ENCODE measurements at regions not wholly inside any gene's neighbourhood (a gene's known extent, or its start where the extent isn't known, plus 50 kb on each side); places are given as distances from the start of the nearest gene placed in this dataset.

DNA sequence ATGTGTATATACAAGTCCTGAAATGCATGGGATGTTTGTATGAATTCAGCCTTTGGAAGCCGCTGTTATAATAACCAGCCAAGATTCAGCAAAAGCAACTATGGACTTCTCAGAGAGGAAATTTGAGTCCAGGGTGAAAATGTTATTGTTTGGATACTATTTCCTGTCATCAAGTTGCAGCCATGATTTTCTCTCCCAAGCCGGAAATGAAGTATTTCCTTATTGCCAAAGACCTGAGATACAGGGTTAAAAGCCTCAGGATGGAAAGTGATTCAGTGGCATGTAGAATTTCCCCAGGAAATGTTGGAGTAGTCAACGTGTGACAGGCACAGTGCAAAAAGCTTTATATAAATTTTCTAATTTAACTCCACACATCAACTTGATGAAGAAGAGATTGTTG lies 133.9 kb downstream of the IRS2 start (continued):
- TF ChIP-seq, protein P1, sequence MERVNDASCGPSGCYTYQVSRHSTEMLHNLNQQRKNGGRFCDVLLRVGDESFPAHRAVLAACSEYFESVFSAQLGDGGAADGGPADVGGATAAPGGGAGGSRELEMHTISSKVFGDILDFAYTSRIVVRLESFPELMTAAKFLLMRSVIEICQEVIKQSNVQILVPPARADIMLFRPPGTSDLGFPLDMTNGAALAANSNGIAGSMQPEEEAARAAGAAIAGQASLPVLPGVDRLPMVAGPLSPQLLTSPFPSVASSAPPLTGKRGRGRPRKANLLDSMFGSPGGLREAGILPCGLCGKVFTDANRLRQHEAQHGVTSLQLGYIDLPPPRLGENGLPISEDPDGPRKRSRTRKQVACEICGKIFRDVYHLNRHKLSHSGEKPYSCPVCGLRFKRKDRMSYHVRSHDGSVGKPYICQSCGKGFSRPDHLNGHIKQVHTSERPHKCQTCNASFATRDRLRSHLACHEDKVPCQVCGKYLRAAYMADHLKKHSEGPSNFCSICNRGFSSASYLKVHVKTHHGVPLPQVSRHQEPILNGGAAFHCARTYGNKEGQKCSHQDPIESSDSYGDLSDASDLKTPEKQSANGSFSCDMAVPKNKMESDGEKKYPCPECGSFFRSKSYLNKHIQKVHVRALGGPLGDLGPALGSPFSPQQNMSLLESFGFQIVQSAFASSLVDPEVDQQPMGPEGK (tag by site-specific recombination; IDR thresholded peaks at IDR 0.05), result no peak
- TF ChIP-seq ZNF518A (tag by site-specific recombination; conservative IDR thresholded peaks at IDR 0.05; ENCODE audit: low read depth) (no peak), GLI2 (tag by site-specific recombination; IDR thresholded peaks at IDR 0.05; ENCODE audit: borderline replicate concordance, low read depth) (no peak), ZBTB44 (tag by site-specific recombination; IDR thresholded peaks at IDR 0.05) (no peak), ZNF621 (tag by site-specific recombination; IDR thresholded peaks at IDR 0.05) (no peak)
- TF ChIP-seq, protein P2, sequence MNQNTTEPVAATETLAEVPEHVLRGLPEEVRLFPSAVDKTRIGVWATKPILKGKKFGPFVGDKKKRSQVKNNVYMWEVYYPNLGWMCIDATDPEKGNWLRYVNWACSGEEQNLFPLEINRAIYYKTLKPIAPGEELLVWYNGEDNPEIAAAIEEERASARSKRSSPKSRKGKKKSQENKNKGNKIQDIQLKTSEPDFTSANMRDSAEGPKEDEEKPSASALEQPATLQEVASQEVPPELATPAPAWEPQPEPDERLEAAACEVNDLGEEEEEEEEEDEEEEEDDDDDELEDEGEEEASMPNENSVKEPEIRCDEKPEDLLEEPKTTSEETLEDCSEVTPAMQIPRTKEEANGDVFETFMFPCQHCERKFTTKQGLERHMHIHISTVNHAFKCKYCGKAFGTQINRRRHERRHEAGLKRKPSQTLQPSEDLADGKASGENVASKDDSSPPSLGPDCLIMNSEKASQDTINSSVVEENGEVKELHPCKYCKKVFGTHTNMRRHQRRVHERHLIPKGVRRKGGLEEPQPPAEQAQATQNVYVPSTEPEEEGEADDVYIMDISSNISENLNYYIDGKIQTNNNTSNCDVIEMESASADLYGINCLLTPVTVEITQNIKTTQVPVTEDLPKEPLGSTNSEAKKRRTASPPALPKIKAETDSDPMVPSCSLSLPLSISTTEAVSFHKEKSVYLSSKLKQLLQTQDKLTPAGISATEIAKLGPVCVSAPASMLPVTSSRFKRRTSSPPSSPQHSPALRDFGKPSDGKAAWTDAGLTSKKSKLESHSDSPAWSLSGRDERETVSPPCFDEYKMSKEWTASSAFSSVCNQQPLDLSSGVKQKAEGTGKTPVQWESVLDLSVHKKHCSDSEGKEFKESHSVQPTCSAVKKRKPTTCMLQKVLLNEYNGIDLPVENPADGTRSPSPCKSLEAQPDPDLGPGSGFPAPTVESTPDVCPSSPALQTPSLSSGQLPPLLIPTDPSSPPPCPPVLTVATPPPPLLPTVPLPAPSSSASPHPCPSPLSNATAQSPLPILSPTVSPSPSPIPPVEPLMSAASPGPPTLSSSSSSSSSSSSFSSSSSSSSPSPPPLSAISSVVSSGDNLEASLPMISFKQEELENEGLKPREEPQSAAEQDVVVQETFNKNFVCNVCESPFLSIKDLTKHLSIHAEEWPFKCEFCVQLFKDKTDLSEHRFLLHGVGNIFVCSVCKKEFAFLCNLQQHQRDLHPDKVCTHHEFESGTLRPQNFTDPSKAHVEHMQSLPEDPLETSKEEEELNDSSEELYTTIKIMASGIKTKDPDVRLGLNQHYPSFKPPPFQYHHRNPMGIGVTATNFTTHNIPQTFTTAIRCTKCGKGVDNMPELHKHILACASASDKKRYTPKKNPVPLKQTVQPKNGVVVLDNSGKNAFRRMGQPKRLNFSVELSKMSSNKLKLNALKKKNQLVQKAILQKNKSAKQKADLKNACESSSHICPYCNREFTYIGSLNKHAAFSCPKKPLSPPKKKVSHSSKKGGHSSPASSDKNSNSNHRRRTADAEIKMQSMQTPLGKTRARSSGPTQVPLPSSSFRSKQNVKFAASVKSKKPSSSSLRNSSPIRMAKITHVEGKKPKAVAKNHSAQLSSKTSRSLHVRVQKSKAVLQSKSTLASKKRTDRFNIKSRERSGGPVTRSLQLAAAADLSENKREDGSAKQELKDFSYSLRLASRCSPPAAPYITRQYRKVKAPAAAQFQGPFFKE (tag by site-specific recombination; IDR thresholded peaks at IDR 0.05; ENCODE audit: borderline replicate concordance), result no peak

- POLR2A ChIA-PET, result no interaction called here
- no peaks in the 10 kb centered on the region for H3K36me3 ChIP-seq (ENCODE audit: control insufficient read depth in 2 of 2, insufficient read depth in 1 of 2, low read length in 2 of 2)
- H3K4me1 ChIP-seq (ENCODE audit: control insufficient read depth, insufficient read depth, low read length), result no peaks in the 10 kb centered on the region
- no peak overlapping the region for H3K4me3 ChIP-seq (ENCODE audit: low read depth, low read length)
- CTCF ChIA-PET, result interaction anchor here (0.6 kb wide), 1 partner anchor 239 kb away, joined by 3 read pairs; no protein-coding TSS in a partner anchor
- no peaks in the 10 kb centered on the region for H3K9me3 ChIP-seq (ENCODE audit: control insufficient read depth, insufficient read depth, low read depth, low read length)
- H3K27ac ChIP-seq (ENCODE audit: extremely low read depth, low read depth, low read length), result no peak overlapping the region
- TF ChIP-seq ZNF18 (tag by site-specific recombination; IDR thresholded peaks at IDR 0.05), result no peak
- no peak for TF ChIP-seq GLIS2 (tag by site-specific recombination; IDR thresholded peaks at IDR 0.05)
- no peak for TF ChIP-seq ZBTB44 (tag by site-specific recombination; IDR thresholded peaks at IDR 0.05)
- TF ChIP-seq ZNF830 (tag by site-specific recombination; IDR thresholded peaks at IDR 0.05; ENCODE audit: low read depth), result no peak
- TF ChIP-seq, protein P3, sequence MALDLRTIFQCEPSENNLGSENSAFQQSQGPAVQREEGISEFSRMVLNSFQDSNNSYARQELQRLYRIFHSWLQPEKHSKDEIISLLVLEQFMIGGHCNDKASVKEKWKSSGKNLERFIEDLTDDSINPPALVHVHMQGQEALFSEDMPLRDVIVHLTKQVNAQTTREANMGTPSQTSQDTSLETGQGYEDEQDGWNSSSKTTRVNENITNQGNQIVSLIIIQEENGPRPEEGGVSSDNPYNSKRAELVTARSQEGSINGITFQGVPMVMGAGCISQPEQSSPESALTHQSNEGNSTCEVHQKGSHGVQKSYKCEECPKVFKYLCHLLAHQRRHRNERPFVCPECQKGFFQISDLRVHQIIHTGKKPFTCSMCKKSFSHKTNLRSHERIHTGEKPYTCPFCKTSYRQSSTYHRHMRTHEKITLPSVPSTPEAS (tag by site-specific recombination; IDR thresholded peaks at IDR 0.05), result no peak
- no peak for TF ChIP-seq ZNF596 (tag by site-specific recombination; IDR thresholded peaks at IDR 0.05)
- TF ChIP-seq ZNF624 (tag by site-specific recombination; IDR thresholded peaks at IDR 0.05), result no peak
- TF ChIP-seq ZNF26 (tag by site-specific recombination; IDR thresholded peaks at IDR 0.05), result no peak
- TF ChIP-seq ZNF211 (tag by site-specific recombination; IDR thresholded peaks at IDR 0.05; ENCODE audit: low read depth), result no peak
These were observed 134.5 kb downstream of the IRS2 start for GRCh38 chr13:109651854-109652253.
